Body of pancreas (tissue), 4 donors: ENCODE measurements at regions not wholly inside any gene's neighbourhood (a gene's known extent, or its start where the extent isn't known, plus 50 kb on each side); places are given as distances from the start of the nearest gene placed in this dataset.

Source experiments
- POLR2A ChIP-seq, 3 donors: fragments of 450-650 bp; IDR thresholded peaks; one replicate each; pipeline ENCODE4 v1.6.1; 2016; ENCODE audit warnings: antibody characterized with exemption in 3 of 3, mild to moderate bottlenecking in 2 of 3
- TF ChIP-seq, protein P1 (sequence below), 7 experiments: fragments of 450-650 bp in 4 of 7; fragments of 200-600 bp in 3 of 7; sonication (generic) in 3 of 7; IDR thresholded peaks; one replicate each; pipeline ENCODE4 v1.5.1; 2016 to 2019; ENCODE audit warnings: antibody characterized with exemption in 7 of 7

DNA sequence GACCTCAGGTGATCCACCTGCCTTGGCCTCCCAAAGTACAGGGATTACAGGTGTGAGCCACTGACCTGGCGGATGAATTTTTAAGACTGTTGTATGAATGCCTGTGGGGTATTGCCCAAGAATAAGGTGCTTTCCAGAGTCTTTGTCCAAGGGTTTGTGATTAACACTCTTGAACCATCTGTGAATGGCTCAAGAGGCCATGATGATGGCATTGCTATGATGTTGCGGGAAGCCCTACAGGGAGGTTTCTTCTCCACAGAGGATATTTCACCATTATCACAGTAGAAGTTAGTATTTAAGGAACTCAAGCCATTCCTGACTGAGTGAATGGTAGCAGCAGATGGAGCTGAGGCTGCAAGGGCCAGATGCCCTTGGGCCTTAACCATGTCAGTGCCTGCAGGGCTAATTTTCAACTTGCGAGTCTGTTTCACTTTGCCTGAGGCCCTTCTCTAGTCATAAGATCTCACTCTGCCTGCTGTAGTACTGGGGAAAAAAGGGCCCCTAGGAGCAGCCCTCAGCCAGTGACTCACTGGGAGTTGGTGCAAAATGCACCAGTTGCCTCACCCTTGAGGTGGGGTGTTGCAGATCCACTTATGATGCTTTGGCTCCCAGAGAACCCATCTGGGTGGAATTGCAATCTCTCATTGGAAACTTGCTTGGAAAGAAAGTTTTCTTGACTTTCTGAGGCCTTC lies 108.6 kb upstream of the FLRT2 start:
- TF ChIP-seq POLR2A (IDR thresholded peaks at IDR 0.05), result no peak
- TF ChIP-seq, protein P1, sequence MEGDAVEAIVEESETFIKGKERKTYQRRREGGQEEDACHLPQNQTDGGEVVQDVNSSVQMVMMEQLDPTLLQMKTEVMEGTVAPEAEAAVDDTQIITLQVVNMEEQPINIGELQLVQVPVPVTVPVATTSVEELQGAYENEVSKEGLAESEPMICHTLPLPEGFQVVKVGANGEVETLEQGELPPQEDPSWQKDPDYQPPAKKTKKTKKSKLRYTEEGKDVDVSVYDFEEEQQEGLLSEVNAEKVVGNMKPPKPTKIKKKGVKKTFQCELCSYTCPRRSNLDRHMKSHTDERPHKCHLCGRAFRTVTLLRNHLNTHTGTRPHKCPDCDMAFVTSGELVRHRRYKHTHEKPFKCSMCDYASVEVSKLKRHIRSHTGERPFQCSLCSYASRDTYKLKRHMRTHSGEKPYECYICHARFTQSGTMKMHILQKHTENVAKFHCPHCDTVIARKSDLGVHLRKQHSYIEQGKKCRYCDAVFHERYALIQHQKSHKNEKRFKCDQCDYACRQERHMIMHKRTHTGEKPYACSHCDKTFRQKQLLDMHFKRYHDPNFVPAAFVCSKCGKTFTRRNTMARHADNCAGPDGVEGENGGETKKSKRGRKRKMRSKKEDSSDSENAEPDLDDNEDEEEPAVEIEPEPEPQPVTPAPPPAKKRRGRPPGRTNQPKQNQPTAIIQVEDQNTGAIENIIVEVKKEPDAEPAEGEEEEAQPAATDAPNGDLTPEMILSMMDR (IDR thresholded peaks at IDR 0.05), result no peak
